ENCODE measurements at regions not wholly inside any gene's neighbourhood (a gene's known extent, or its start where the extent isn't known, plus 50 kb on each side); places are given as distances from the start of the nearest gene placed in this dataset.

DNA sequence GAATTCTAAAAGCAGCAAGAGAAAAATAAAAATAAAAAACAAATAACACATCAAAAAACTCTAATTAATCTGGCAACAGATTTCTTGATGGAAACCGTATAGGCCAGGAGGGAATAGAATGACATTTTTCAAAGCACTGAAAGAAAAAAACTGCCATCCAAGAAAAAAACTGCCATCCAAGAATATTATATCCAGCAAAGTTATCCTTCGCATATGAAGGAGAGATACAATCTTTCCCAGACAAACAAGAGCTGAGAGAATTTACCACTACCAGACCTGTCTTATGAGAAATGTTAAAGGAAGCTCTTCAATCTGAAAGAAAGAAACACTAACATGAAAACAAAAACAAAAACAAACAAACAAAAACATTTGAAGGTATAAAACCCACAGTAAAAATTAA is 214.8 kb downstream of the EMP1 start:
- TF ChIP-seq, protein P1, sequence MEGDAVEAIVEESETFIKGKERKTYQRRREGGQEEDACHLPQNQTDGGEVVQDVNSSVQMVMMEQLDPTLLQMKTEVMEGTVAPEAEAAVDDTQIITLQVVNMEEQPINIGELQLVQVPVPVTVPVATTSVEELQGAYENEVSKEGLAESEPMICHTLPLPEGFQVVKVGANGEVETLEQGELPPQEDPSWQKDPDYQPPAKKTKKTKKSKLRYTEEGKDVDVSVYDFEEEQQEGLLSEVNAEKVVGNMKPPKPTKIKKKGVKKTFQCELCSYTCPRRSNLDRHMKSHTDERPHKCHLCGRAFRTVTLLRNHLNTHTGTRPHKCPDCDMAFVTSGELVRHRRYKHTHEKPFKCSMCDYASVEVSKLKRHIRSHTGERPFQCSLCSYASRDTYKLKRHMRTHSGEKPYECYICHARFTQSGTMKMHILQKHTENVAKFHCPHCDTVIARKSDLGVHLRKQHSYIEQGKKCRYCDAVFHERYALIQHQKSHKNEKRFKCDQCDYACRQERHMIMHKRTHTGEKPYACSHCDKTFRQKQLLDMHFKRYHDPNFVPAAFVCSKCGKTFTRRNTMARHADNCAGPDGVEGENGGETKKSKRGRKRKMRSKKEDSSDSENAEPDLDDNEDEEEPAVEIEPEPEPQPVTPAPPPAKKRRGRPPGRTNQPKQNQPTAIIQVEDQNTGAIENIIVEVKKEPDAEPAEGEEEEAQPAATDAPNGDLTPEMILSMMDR (IDR thresholded peaks at IDR 0.05), result no peak

DNA sequence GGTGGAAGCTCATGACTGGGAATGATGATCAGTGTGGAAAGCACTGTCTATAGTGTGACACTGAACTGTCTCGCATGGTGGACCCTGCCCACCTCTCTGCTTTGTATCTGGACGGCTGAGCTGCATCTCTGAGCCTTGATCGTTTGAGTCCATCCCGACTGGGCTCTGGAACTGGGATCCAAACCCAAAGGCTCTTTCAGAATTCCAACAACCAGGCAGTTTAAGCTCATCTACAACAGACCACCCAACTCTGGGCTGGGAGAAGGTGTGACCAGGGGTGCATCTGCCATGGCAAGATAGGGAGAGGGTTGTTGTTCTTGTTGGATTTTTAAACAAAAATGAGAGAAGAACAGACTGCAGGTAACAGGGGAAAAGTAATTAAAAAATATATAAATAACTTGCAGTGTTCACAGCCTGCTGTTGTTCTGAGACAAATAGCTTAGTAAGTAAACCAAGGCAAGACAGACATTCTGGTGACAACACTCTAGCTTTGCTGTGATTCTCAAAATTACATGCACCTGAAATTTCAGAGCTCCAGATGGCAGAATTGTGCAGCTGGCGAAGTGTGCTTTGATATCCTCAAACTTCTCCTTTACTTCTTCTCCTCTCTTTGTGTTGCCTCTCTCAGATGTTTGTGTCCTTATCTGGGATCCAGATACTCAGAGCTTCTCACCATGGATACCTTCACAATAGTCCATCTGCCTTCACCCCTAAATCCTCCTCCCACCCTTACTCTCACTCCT is 209.6 kb downstream of the EMP1 start:
- TF ChIP-seq, protein P1 (IDR thresholded peaks at IDR 0.05), result no peak

DNA sequence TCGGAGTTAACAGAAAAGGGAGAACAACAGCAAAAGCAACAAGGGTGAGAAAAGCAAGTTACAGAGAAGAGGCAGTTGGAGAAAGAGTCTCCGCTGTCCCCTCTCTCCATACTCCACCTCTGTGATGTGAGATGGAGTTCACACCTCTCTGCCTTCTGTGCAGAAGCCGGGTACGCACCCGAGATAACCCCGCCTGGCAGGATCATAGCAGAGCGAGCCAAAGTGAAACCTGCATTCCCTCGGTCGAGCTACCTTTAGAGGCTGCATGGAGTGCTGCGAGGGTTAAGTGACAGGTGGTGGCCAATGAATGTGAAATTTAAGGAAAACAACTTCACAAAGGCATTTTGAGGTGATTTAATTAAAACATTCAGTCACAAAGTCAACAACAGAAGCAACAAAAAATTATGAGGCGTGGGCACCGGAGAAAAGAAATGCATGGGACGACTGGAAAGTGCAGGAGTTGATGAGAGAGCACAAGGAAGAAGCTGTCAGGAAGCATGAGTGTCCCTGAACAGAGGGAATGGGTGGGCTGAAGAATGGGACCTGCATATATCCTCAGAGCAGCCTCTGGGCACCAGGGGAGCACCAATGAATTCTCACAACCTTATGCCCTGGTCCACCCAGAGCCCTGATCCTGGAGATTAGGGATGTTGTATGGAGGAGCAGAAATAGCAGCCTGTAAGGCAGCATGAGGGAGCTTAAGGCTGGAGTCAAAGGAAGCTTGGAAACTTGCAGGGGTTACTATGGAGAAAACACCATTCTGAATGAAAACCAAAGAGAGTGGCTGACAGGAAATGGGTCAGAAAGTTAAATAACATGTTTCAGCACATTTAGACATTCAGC is 208.3 kb downstream of the EMP1 start:
- TF ChIP-seq, protein P1 (IDR thresholded peaks at IDR 0.05), result no peak

DNA sequence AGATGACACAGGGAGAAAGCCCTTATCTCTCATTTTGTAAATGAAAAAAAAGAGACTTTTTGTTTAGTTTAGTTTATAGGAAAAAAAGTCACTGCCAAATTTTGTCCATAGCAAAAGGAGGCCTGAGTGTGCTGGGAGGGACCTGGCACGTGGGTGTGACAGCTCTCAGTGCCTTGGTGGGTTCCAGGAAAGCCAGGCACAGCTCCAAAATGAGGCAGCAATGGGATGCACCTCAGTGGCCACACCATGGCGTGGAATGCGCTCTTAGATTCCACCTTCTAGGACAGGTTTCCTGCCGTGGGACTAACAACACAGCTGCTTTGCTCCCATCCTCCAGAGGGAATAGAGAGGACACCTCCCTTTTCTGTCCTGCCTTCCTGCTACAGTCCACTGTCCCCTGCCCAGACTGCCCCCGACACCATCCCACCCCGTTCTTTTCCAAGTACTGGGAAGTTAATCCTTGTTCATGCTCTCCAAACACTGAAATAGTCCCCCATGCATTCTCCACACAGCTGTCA is 207.6 kb downstream of the EMP1 start:
- TF ChIP-seq, protein P1 (IDR thresholded peaks at IDR 0.05), result no peak

DNA sequence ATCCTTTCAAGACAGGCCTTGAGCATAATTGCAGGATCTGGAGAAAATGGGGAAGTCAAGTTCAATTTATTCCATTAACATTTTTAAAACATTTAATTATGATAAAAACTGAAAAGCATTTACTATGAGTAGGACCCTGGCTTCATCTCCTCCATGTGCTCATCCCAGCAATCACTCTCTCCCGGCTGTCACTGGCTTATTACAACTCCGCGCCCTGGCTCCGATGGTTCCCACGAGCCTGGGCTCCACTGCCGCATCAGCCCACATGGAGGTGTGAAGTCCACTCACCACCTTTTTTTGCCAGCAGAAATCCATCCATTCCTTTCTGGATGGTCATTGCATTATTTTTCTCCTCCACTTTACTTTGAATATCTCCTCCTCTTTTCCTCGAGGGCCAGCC is 194.4 kb downstream of the EMP1 start:
- TF ChIP-seq, protein P1 (IDR thresholded peaks at IDR 0.05), result no peak

DNA sequence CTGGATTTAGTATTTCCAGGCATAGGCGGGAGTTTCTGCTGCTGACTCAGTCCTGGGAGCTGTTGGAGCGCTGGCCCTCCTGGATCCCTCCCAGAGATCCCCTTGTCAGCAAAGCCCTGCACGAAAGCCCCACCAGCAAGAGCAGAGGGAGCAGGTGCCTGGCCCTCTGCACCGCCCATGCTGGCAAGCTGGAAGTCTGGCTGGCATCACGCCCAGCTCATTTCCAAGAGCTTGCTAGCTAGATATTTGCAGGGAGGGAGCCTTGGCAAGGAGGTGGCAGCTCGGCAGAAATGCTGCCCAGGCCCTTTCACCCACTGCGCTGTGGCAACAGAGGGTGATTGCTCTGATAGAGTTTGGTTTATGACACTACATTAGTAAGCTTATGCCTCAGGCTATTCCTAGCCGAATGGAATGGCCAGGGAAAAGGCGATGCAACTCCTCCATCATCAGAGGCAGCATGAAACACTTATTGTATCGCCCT is 193.9 kb downstream of the EMP1 start:
- TF ChIP-seq, protein P1 (IDR thresholded peaks at IDR 0.05), result no peak

DNA sequence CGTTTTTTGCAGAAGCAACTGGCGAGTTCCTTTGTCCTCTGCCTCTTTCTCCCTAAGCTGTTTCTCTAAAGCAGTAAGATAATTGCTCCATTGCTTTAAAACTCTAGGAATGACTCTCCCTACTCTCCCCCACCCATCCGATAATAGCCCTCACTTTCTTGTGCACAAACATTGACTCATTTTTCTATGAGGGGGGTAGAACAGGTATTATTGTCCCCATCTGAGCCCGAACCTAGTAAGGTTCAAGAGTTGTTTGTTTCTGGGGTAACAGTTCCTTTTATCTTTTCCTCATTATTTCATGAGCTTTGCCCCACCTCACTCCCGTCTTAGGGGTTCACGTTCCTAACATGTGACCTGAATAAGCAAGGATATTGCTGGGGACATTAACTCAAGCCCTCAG is 190.6 kb downstream of the EMP1 start:
- TF ChIP-seq, protein P1 (IDR thresholded peaks at IDR 0.05), result no peak
